ENCODE measurements at regions not wholly inside any gene's neighbourhood (a gene's known extent, or its start where the extent isn't known, plus 50 kb on each side); places are given as distances from the start of the nearest gene placed in this dataset.
"Not testable (repeated sequence)": the region's sequence is repeated elsewhere in the genome, so short reads cannot be mapped to it uniquely, and the experiment has no call there.

- TF ChIP-seq CTCF (IDR thresholded peaks at IDR 0.05; ENCODE audit: low read depth, low read length); POLR2A (IDR thresholded peaks at IDR 0.05; ENCODE audit: extremely low read depth, insufficient read length); MYC (IDR thresholded peaks at IDR 0.05; ENCODE audit: low read depth, low read length): not testable (repeated sequence)
Measured at GRCh38 chr13:32847976-32848375, 168.2 kb upstream of the KL start.

Data from NB4 (cell line).